Peyer's patch (tissue), 4 donors: ENCODE measurements at regions not wholly inside any gene's neighbourhood (a gene's known extent, or its start where the extent isn't known, plus 50 kb on each side); places are given as distances from the start of the nearest gene placed in this dataset.
A peak's percentile ranks its signal among the peaks of the same experiment; 100 is the strongest.
"Not testable (repeated sequence)": the region's sequence is repeated elsewhere in the genome, so short reads cannot be mapped to it uniquely, and the experiment has no call there.

Experiments used
- DNase-seq, 3 donors: peaks; one replicate each; pipeline ENCODE4 v3.0.0-alpha.2; 2017 to 2019
- H3K27ac ChIP-seq, 4 donors: fragments of 200-600 bp; sonication (generic); one replicate each; pipeline ENCODE4 v1.5.1; 2016 to 2019
- H3K27me3 ChIP-seq, 2 donors: fragments of 200-600 bp; sonication (generic); one replicate each; pipeline ENCODE4 v1.5.1; 2019
- H3K36me3 ChIP-seq, 3 donors: fragments of 200-600 bp; sonication (generic); one replicate each; pipeline ENCODE4 v1.5.1; 2016 to 2019
- H3K4me1 ChIP-seq, 4 donors: fragments of 200-600 bp; sonication (generic); one replicate each; pipeline ENCODE4 v1.5.1; 2016 to 2019
- H3K4me3 ChIP-seq, 4 donors: fragments of 200-600 bp; sonication (generic); 1 replicate in 3 of 4; 2 replicates in 1 of 4; pipeline ENCODE4 v1.5.1; 2016 to 2019; ENCODE audit warnings: mild to moderate bottlenecking in 1 of 4
- H3K9me3 ChIP-seq, 4 donors: fragments of 200-600 bp; sonication (generic); one replicate each; pipeline ENCODE4 v1.5.1; 2016 to 2019; ENCODE audit warnings: mild to moderate bottlenecking in 1 of 4
- POLR2A ChIP-seq, 2 donors: fragments of 450-650 bp; IDR thresholded peaks; one replicate each; pipeline ENCODE4 v1.5.1; 2017; ENCODE audit warnings: antibody characterized with exemption in 2 of 2, mild to moderate bottlenecking in 2 of 2, moderate library complexity in 2 of 2
- TF ChIP-seq, protein P1 (sequence below), 6 experiments: fragments of 450-650 bp in 4 of 6; fragments of 200-600 bp in 2 of 6; sonication (generic) in 1 of 6; IDR thresholded peaks; one replicate each; pipeline ENCODE4 v1.5.1; 2017 to 2019; ENCODE audit warnings: antibody characterized with exemption in 6 of 6, mild to moderate bottlenecking in 3 of 6, moderate library complexity in 1 of 6

DNA sequence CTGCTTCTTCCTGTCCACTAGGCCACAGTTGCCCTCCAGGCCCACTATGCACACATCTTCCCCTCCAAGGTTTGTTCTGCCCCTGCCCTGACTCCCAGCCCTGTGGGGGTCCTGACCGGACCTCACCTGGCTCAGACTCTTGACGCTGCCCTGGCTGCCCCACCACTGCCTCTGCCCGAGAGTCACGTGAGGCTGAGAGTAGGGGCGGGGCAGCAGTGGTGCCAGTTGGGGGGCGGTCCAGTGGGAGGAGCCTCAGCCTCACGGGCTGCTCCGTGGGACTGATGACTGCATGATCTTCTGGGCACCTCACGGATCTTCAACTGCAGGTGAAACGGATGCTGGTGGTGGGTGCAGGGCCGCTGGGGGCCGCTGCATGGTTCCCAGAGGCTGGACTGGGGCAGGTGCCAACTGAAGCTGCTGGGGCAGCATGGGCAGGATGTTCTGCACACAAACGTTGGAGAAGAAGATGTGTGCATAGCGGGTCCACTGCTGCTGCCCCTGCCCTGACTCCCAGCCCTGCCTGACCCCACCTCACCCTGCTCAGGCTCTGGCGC lies 77.6 kb downstream of the HHIPL2 start:
- not testable (repeated sequence) for H3K27me3 ChIP-seq, H3K4me1 ChIP-seq, H3K4me3 ChIP-seq, H3K36me3 ChIP-seq, DNase-seq, H3K27ac ChIP-seq, H3K9me3 ChIP-seq

DNA sequence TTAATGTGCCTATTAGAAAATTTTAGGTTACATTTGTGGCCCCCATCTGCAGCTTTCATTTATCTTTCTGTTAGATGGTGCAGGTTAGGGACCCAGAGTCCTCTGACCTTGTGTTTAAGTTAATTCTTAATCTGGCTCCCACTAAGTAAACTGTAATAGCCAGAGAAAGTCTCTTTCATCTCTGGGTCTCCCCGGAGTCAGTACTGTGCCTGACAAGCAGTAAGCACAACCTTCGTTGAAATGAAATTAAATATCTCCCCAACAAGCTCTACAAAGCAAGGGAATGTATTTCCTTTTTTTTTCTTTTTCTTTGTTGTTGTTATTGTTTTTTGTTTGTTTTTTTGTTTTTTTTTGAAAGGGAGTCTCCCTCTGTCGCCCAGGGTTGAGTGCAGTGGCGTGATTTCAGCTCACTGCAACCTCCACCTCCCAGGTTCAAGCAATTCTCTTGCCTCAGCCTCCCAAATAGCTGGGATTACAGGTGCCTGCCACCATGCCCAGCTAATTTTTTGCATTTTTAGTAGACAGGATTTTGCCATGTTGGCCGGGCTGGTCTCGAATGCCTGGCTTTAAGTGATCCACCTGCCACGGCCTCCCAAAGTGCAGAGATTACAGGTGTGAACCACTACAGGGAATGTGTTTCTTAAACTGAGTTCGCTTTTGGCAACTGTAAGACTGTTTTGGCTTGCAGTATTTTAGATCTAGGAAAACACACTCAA lies 81.6 kb downstream of the HHIPL2 start:
- H3K27ac ChIP-seq = peak overlapping the region in 3 of 4 donors; percentile 70 to 81 (median 71)
- H3K27me3 ChIP-seq = no peaks in the 10 kb centered on the region
- no peak for DNase-seq
- H3K4me3 ChIP-seq = no peak overlapping the region
- no peaks in the 10 kb centered on the region for H3K9me3 ChIP-seq
- no peaks in the 10 kb centered on the region for H3K36me3 ChIP-seq
- TF ChIP-seq, protein P1, sequence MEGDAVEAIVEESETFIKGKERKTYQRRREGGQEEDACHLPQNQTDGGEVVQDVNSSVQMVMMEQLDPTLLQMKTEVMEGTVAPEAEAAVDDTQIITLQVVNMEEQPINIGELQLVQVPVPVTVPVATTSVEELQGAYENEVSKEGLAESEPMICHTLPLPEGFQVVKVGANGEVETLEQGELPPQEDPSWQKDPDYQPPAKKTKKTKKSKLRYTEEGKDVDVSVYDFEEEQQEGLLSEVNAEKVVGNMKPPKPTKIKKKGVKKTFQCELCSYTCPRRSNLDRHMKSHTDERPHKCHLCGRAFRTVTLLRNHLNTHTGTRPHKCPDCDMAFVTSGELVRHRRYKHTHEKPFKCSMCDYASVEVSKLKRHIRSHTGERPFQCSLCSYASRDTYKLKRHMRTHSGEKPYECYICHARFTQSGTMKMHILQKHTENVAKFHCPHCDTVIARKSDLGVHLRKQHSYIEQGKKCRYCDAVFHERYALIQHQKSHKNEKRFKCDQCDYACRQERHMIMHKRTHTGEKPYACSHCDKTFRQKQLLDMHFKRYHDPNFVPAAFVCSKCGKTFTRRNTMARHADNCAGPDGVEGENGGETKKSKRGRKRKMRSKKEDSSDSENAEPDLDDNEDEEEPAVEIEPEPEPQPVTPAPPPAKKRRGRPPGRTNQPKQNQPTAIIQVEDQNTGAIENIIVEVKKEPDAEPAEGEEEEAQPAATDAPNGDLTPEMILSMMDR (IDR thresholded peaks at IDR 0.05) = no peak
- no peak for TF ChIP-seq POLR2A (IDR thresholded peaks at IDR 0.05)
- H3K4me1 ChIP-seq = no peaks in the 10 kb centered on the region

DNA sequence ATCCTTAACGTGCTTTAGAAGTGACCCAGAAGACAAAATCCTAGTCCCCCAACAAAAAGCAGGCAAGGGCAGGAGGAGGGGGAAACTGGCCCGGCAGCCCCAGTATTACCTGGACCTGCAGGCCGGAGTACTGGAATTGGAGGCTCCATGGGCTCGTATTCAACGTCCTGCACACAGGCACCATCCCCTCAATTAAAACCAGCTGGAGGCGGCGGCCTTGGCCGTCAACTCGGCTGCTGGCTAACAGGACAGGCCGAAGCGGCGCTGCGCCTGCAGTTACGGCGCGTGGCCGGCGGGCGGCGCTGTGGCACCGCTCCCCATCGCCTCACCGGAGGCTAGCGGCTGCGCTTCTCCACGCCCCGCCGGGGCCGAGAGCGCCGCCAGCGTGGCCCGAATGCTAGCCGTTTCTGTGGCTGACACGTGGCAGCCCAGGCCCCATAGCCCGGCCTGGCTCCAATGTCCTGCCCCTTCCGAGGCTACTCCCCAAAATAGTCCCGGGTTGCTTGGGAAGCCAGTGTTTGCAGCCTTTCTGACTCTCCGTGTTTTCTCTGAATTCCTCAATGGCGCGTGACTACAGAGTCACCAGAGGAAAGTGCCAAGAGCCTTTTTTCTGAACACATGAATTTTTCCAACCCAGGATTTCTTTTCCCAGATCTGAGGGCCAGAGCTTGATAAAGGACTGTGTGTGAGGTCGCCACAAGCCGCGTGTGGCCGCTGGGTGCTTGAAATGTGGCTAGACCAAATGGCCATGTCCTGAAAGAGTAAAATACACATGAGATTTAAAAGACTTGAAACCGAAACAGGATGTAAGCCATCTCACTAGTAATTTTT lies 82.5 kb downstream of the HHIPL2 start:
- Histone ChIP-seq H3K9me3 (no peaks in the 10 kb centered on the region), H3K27me3 (no peaks in the 10 kb centered on the region), H3K27ac (peak overlapping the region; percentile 70 to 81 (median 70)), H3K36me3 (no peaks in the 10 kb centered on the region), H3K4me3 (peak overlapping the region; percentile 37 to 49 (median 46)), H3K4me1 (no peaks in the 10 kb centered on the region)
- DNase-seq = peak; percentile 73 to 93 (median 91)
- TF ChIP-seq, protein P1 (IDR thresholded peaks at IDR 0.05) = peak; percentile 99 to 100 (median 99)
- TF ChIP-seq POLR2A (IDR thresholded peaks at IDR 0.05) = peak in 1 of 2 donors; percentile 16

DNA sequence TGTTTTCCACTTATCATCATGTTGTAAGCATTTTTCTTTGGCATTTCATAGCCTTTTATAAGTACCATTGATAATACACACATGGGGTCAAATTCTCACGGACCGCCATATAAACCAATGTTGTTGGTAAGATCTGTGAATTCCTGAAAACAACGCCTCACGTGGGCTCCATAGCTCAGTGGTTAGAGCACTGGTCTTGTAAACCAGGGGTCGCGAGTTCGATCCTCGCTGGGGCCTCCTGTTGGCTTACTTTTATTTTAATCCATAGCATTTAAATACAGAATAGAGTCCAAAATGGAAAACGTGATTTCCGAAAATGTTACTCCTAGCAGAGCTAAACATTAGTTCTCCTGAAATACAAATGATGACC lies 83.1 kb downstream of the HHIPL2 start:
- Histone ChIP-seq H3K27ac (peak overlapping the region; percentile 37 to 81 (median 70)), H3K4me3 (peak overlapping the region; percentile 37 to 49 (median 46)), H3K9me3 (no peaks in the 10 kb centered on the region), H3K27me3 (no peaks in the 10 kb centered on the region), H3K4me1 (no peaks in the 10 kb centered on the region), H3K36me3 (no peaks in the 10 kb centered on the region)
- TF ChIP-seq POLR2A (IDR thresholded peaks at IDR 0.05) = no peak
- TF ChIP-seq, protein P1 (IDR thresholded peaks at IDR 0.05) = no peak
- peak in 2 of 3 donors; percentile 67 to 77 for DNase-seq

DNA sequence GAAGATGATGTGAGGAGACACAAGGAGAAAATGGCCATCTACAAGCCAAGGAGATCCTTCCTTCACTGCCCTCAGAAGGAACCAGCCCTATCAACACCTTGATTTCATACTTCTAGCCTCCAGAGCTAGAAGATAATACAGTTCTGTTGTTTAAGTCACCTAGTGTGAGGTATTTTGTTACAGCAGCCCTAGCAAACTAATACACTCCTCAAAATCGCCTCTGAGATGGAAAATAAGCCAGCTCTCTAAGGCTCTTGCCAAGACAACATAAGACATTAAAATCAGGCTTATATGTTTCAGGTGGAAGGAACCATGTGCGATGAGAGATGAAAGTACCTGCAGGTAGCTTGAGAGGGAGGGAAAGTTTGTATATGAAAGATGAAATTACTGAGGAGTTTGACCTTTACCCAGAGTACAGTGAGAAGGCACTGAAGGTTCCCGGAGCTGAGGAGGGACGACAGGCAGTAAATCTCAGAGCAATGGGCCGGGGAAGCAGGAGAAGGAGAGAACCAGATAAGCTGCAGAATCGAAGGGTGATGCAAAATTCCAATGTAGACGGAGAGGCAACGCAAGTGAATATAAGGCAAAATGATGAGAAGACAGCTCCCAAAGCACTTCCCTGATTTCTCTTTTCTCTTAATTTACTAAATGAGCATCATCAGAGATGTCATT lies 84.7 kb downstream of the HHIPL2 start:
- Histone ChIP-seq H3K9me3 (no peaks in the 10 kb centered on the region), H3K4me1 (no peaks in the 10 kb centered on the region), H3K27me3 (no peaks in the 10 kb centered on the region), H3K36me3 (no peaks in the 10 kb centered on the region), H3K4me3 (no peak overlapping the region), H3K27ac (no peak overlapping the region)
- DNase-seq = no peak
- TF ChIP-seq, protein P1 (IDR thresholded peaks at IDR 0.05) = no peak
- TF ChIP-seq POLR2A (IDR thresholded peaks at IDR 0.05) = no peak
